Panc1 (cell line): ENCODE measurements at regions not wholly inside any gene's neighbourhood (a gene's known extent, or its start where the extent isn't known, plus 50 kb on each side); places are given as distances from the start of the nearest gene placed in this dataset.

Experiments used
- ATAC-seq: fragments of 200-7000 bp; cut with Tn5 transposase; 2 replicates; pipeline ENCODE4 v1.9.1; 2020; ENCODE audit warnings: mild to moderate bottlenecking, moderate library complexity
- BruUV-seq: library from RNA; stranded (reverse); fragments of 400-500 nt; replicated peaks from 2 replicates; lab custom pipeline; 2021; lab: Mats Ljungman, UMichigan
- CTCF ChIA-PET: fragments of 300-600 bp; sonication (Branson Sonifier 250); formaldehyde crosslinking; loops from one replicate; lab custom pipeline; 2022; ENCODE audit warnings: antibody characterized with exemption; lab: Charles Lee
- POLR2A ChIA-PET: fragments of 300-600 bp; sonication (Branson Sonifier 250); formaldehyde crosslinking; loops from one replicate; lab custom pipeline; 2022; ENCODE audit warnings: antibody characterized with exemption; lab: Charles Lee
- DNase-seq: peaks from one replicate; pipeline ENCODE4 v3.0.0-alpha.2; 2010; ENCODE audit warnings: low read depth, low spot score
- H3K27ac ChIP-seq: 2 replicates; pipeline ENCODE4 v1.5.1; 2011; ENCODE audit warnings: mild to moderate bottlenecking, low read length, inconsistent platforms
- H3K27me3 ChIP-seq: fragments of 200-500 bp; sonication (Bioruptor generic); 2 replicates; pipeline ENCODE4 v1.6.0; 2014; ENCODE audit warnings: low read length, inconsistent platforms; ENCODE audit not compliant: control insufficient read depth, insufficient read depth
- H3K36me3 ChIP-seq: fragments of 200-500 bp; sonication (Bioruptor generic); 2 replicates; pipeline ENCODE4 v1.5.1; 2014; ENCODE audit warnings: inconsistent platforms, mild to moderate bottlenecking, low read length, moderate library complexity; ENCODE audit not compliant: control insufficient read depth, insufficient read depth
- H3K4me1 ChIP-seq: 2 replicates; pipeline ENCODE4 v1.5.1; 2011; ENCODE audit warnings: inconsistent platforms, mild to moderate bottlenecking, low read length, moderate library complexity; ENCODE audit not compliant: control insufficient read depth, insufficient read depth
- H3K4me3 ChIP-seq, 2 experiments: 2 replicates each; pipeline ENCODE4 v1.5.1; 2011 to 2012; ENCODE audit warnings: low read depth in 2 of 2, low read length in 2 of 2, mild to moderate bottlenecking in 2 of 2, inconsistent platforms in 1 of 2, moderate library complexity in 1 of 2
- H3K9me3 ChIP-seq: fragments of 200-500 bp; sonication (Bioruptor generic); 2 replicates; pipeline ENCODE4 v1.5.1; 2014; ENCODE audit warnings: low read depth, mild to moderate bottlenecking, inconsistent platforms, low read length, moderate library complexity; ENCODE audit not compliant: control insufficient read depth, insufficient read depth
- POLR2AphosphoS5 ChIP-seq: IDR thresholded peaks from 2 replicates; pipeline ENCODE4 v1.6.1; 2012; ENCODE audit warnings: mild to moderate bottlenecking, low read depth, low read length, moderate library complexity
- SIN3A ChIP-seq: IDR thresholded peaks from 2 replicates; pipeline ENCODE4 v1.6.1; 2012; ENCODE audit warnings: low read depth, mild to moderate bottlenecking, low read length, moderate library complexity, borderline replicate concordance; ENCODE audit not compliant: insufficient read depth
- TCF7L2 ChIP-seq: IDR thresholded peaks from 2 replicates; pipeline ENCODE4 v1.6.1; 2011; ENCODE audit warnings: mild to moderate bottlenecking, low read depth, low read length, inconsistent platforms
- in situ Hi-C: cut with HindIII; loops from 2 replicates; pipeline ENCODE4 v1.10.0; 2016; ENCODE audit warnings: low sequenced_read_pairs, low pct_unique_long_range_greater_than_20kb
- intact Hi-C: fragments of 100-400 bp; cut with micrococcal nuclease; formaldehyde crosslinking; loops from one replicate; pipeline ENCODE4 v1.10.0; 2022; ENCODE audit not compliant: unreplicated experiment
- TF ChIP-seq, protein P1 (sequence below), 2 experiments: IDR thresholded peaks; 2 replicates each; pipeline ENCODE4 v1.6.1; 2011 to 2012; ENCODE audit warnings: low read depth in 2 of 2, control low read depth in 1 of 2, low read length in 1 of 2, mild to moderate bottlenecking in 1 of 2, moderate library complexity in 1 of 2; ENCODE audit not compliant: insufficient read depth in 1 of 2
- TF ChIP-seq, protein P2 (sequence below): fragments of 450-650 bp; IDR thresholded peaks from 2 replicates; pipeline ENCODE4 v1.5.1; 2017; ENCODE audit warnings: mild to moderate bottlenecking

DNA sequence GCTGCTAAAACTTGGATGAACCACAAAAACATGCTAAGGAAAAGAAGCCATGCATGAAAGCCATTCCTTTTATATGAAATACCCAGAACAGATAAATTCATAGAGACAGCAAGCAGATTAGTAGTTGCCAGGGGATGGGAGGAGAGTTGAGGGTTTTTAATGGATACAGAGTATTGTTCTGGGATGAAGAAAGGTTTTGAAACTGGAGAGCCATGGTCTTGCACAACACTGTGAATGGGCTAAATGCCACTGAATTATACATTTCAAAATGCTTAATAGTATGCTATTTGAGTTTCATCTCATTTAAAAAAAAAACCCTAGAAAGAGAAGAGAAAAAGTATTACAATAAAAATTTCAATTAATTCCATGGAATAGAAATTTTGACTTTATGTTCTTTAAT, 154.3 kb downstream of the GNAT3 start:
- no peak for ATAC-seq
- TF ChIP-seq SIN3A (no peak), POLR2AphosphoS5 (no peak), TCF7L2 (no peak)
- TF ChIP-seq, protein P1, sequence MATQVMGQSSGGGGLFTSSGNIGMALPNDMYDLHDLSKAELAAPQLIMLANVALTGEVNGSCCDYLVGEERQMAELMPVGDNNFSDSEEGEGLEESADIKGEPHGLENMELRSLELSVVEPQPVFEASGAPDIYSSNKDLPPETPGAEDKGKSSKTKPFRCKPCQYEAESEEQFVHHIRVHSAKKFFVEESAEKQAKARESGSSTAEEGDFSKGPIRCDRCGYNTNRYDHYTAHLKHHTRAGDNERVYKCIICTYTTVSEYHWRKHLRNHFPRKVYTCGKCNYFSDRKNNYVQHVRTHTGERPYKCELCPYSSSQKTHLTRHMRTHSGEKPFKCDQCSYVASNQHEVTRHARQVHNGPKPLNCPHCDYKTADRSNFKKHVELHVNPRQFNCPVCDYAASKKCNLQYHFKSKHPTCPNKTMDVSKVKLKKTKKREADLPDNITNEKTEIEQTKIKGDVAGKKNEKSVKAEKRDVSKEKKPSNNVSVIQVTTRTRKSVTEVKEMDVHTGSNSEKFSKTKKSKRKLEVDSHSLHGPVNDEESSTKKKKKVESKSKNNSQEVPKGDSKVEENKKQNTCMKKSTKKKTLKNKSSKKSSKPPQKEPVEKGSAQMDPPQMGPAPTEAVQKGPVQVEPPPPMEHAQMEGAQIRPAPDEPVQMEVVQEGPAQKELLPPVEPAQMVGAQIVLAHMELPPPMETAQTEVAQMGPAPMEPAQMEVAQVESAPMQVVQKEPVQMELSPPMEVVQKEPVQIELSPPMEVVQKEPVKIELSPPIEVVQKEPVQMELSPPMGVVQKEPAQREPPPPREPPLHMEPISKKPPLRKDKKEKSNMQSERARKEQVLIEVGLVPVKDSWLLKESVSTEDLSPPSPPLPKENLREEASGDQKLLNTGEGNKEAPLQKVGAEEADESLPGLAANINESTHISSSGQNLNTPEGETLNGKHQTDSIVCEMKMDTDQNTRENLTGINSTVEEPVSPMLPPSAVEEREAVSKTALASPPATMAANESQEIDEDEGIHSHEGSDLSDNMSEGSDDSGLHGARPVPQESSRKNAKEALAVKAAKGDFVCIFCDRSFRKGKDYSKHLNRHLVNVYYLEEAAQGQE (IDR thresholded peaks at IDR 0.05; ENCODE audit: insufficient read depth in 1 of 2, low read depth in 2 of 2, low read length in 1 of 2): no peak
- TF ChIP-seq, protein P2, sequence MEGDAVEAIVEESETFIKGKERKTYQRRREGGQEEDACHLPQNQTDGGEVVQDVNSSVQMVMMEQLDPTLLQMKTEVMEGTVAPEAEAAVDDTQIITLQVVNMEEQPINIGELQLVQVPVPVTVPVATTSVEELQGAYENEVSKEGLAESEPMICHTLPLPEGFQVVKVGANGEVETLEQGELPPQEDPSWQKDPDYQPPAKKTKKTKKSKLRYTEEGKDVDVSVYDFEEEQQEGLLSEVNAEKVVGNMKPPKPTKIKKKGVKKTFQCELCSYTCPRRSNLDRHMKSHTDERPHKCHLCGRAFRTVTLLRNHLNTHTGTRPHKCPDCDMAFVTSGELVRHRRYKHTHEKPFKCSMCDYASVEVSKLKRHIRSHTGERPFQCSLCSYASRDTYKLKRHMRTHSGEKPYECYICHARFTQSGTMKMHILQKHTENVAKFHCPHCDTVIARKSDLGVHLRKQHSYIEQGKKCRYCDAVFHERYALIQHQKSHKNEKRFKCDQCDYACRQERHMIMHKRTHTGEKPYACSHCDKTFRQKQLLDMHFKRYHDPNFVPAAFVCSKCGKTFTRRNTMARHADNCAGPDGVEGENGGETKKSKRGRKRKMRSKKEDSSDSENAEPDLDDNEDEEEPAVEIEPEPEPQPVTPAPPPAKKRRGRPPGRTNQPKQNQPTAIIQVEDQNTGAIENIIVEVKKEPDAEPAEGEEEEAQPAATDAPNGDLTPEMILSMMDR: no peak
- no peaks in the 10 kb centered on the region for H3K4me1 ChIP-seq
- H3K27me3 ChIP-seq: no peaks in the 10 kb centered on the region
- no peak overlapping the region for H3K4me3 ChIP-seq
- BruUV-seq: no TSS peak
- H3K27ac ChIP-seq: no peak overlapping the region
- no peak for DNase-seq
- in situ Hi-C loops (no loop called here), intact Hi-C loops (no loop called here)
- CTCF ChIA-PET: no interaction called here
- POLR2A ChIA-PET: no interaction called here
- no peaks in the 10 kb centered on the region for H3K36me3 ChIP-seq
- no peaks in the 10 kb centered on the region for H3K9me3 ChIP-seq

DNA sequence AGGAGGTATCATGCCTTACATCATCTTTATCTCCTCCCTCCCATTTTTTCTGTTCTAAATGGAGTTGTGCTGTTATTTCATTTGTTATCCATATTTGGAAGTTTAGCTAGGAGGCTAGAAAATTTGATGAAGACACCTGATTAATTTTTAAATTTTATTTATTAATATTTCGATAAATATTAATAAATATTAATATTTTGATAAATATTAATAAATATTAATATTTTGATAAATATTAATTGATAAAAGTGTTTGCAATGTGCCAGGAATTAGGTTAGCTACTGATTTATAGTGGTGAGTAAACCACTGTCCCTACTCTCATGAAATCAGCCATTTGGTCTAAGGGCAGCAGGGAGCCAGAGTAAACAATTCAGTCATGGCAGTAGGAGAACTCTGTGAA, 161.4 kb downstream of the GNAT3 start:
- TF ChIP-seq POLR2AphosphoS5 (no peak), TCF7L2 (no peak), SIN3A (no peak)
- TF ChIP-seq, protein P2: no peak
- TF ChIP-seq, protein P1 (IDR thresholded peaks at IDR 0.05; ENCODE audit: insufficient read depth in 1 of 2, low read depth in 2 of 2, low read length in 1 of 2): no peak
- Histone ChIP-seq H3K27me3 (no peaks in the 10 kb centered on the region), H3K27ac (no peak overlapping the region), H3K4me3 (no peak overlapping the region), H3K4me1 (no peaks in the 10 kb centered on the region), H3K9me3 (no peaks in the 10 kb centered on the region), H3K36me3 (no peaks in the 10 kb centered on the region)
- ATAC-seq (no peak), DNase-seq (no peak)
- in situ Hi-C loops: no loop called here
- intact Hi-C loops: no loop called here
- BruUV-seq: no TSS peak
- POLR2A ChIA-PET: no interaction called here
- CTCF ChIA-PET: no interaction called here
